H1 (cell line): ENCODE measurements at regions not wholly inside any gene's neighbourhood (a gene's known extent, or its start where the extent isn't known, plus 50 kb on each side); places are given as distances from the start of the nearest gene placed in this dataset.

Source experiments
- CTCF ChIA-PET: fragments of 300-600 bp; sonication (Branson Sonifier 250); formaldehyde crosslinking; loops from one replicate; lab custom pipeline; 2021; ENCODE audit not compliant: partially characterized antibody; lab: Charles Lee
- POLR2A ChIA-PET: fragments of 300-600 bp; sonication (Branson Sonifier 250); formaldehyde crosslinking; loops from one replicate; lab custom pipeline; 2021; ENCODE audit warnings: inconsistent platforms; ENCODE audit not compliant: partially characterized antibody; lab: Charles Lee
- DNase-seq, 2 experiments: peaks; one replicate each; pipeline versions ENCODE4 v3.0.0 to v3.0.0-alpha.2; 2010 to 2022; ENCODE audit warnings: low spot score in 2 of 2, low read depth in 1 of 2, mixed read lengths in 1 of 2
- FAIRE-seq: peaks from 2 replicates; lab custom pipeline; 2011; peaks lifted over from hg19 to GRCh38; lab: Jason Lieb, UNC
- H2AFZ ChIP-seq: 2 replicates; pipeline ENCODE4 v1.8.1; 2012; ENCODE audit warnings: low read length, inconsistent platforms
- H2AK5ac ChIP-seq: 2 replicates; pipeline ENCODE4 v1.6.1; 2013; ENCODE audit warnings: low read depth, low read length
- H2BK120ac ChIP-seq: replicated peaks from 2 replicates; pipeline ENCODE3; 2013; ENCODE audit warnings: low read depth, low read length, inconsistent platforms
- H2BK12ac ChIP-seq: 2 replicates; pipeline ENCODE4 v1.6.1; 2013; ENCODE audit warnings: low read depth, low read length
- H2BK15ac ChIP-seq: 2 replicates; pipeline ENCODE4 v1.6.1; 2013; ENCODE audit warnings: low read length
- H2BK20ac ChIP-seq: 2 replicates; pipeline ENCODE4 v1.6.1; 2013; ENCODE audit warnings: low read length
- H2BK5ac ChIP-seq: 2 replicates; pipeline ENCODE4 v1.6.1; 2013; ENCODE audit warnings: low read depth, low read length
- H3K14ac ChIP-seq: 2 replicates; pipeline ENCODE4 v1.6.1; 2013; ENCODE audit warnings: inconsistent platforms; ENCODE audit not compliant: insufficient read length
- H3K18ac ChIP-seq: 2 replicates; pipeline ENCODE4 v1.6.1; 2013; ENCODE audit warnings: low read length; ENCODE audit errors: extremely low read depth
- H3K23ac ChIP-seq: 2 replicates; pipeline ENCODE4 v1.6.1; 2013; ENCODE audit warnings: inconsistent platforms; ENCODE audit not compliant: insufficient read length
- H3K23me2 ChIP-seq: 2 replicates; pipeline ENCODE4 v1.6.1; 2013; ENCODE audit warnings: low read depth, low read length
- H3K27ac ChIP-seq: 2 replicates; pipeline ENCODE4 v1.6.1; 2011; ENCODE audit warnings: low read depth, low read length, inconsistent platforms
- H3K27me3 ChIP-seq, 4 experiments: replicated peaks in 1 of 4; 1 replicate in 1 of 4; 2 replicates in 3 of 4; pipeline versions ENCODE4 v1.6.1 to v1.8.1; 2011 to 2013; ENCODE audit warnings: low read length in 3 of 4, mild to moderate bottlenecking in 3 of 4, inconsistent platforms in 2 of 4, mixed read lengths in 2 of 4, moderate library complexity in 1 of 4; ENCODE audit not compliant: control insufficient read depth in 3 of 4, insufficient read depth in 3 of 4; ENCODE audit errors: extremely low read depth in 1 of 4
- H3K36me3 ChIP-seq, 4 experiments: 2 replicates each; pipeline versions ENCODE4 v1.6.1 to v1.8.1; 2011 to 2013; ENCODE audit warnings: mild to moderate bottlenecking in 4 of 4, low read length in 3 of 4, moderate library complexity in 2 of 4, control low read depth in 1 of 4, inconsistent platforms in 1 of 4; ENCODE audit not compliant: insufficient read depth in 4 of 4, control insufficient read depth in 2 of 4
- H3K4ac ChIP-seq: replicated peaks from 2 replicates; pipeline ENCODE3; 2013; ENCODE audit warnings: low read length, low read depth, mixed read lengths, inconsistent platforms; ENCODE audit not compliant: insufficient read length
- H3K4me1 ChIP-seq, 4 experiments: replicated peaks in 1 of 4; 1 replicate in 1 of 4; 2 replicates in 3 of 4; pipeline versions ENCODE4 v1.6.1 to v1.8.1; 2011 to 2013; ENCODE audit warnings: low read length in 3 of 4, inconsistent platforms in 2 of 4, mixed read lengths in 1 of 4; ENCODE audit not compliant: insufficient read depth in 4 of 4, control insufficient read depth in 3 of 4
- H3K4me2 ChIP-seq, 2 experiments: 2 replicates each; pipeline versions ENCODE4 v1.6.1 to v1.8.1; 2011 to 2013; ENCODE audit warnings: low read depth in 2 of 2, low read length in 2 of 2, control low read depth in 1 of 2, inconsistent platforms in 1 of 2, mild to moderate bottlenecking in 1 of 2; ENCODE audit not compliant: insufficient read depth in 1 of 2
- H3K4me3 ChIP-seq, 4 experiments: fragments of 200-600, 300-600 bp in 1 of 4; sonication (generic), shearing (Covaris generic), sonication (Bioruptor Twin) in 1 of 4; 2 replicates each; pipeline versions ENCODE4 v1.5.1 to v1.8.1; 2011 to 2016; ENCODE audit warnings: low read length in 4 of 4, low read depth in 3 of 4, control low read depth in 2 of 4, inconsistent platforms in 2 of 4, mild to moderate bottlenecking in 2 of 4, mixed read lengths in 1 of 4, moderate library complexity in 1 of 4; ENCODE audit not compliant: insufficient read depth in 2 of 4; ENCODE audit errors: extremely low read depth in 1 of 4
- H3K56ac ChIP-seq: replicated peaks from 2 replicates; pipeline ENCODE3; 2013; ENCODE audit warnings: low read depth, mild to moderate bottlenecking, mixed read lengths, low read length, inconsistent platforms; ENCODE audit not compliant: insufficient read length
- H3K79me1 ChIP-seq: 2 replicates; pipeline ENCODE4 v1.6.1; 2013; ENCODE audit warnings: low read depth, low read length, control low read depth
- H3K79me2 ChIP-seq, 2 experiments: 2 replicates each; pipeline versions ENCODE4 v1.6.1 to v1.8.1; 2012 to 2013; ENCODE audit warnings: low read length in 2 of 2, mild to moderate bottlenecking in 2 of 2, inconsistent platforms in 1 of 2; ENCODE audit not compliant: insufficient read depth in 2 of 2, control insufficient read depth in 1 of 2
- H3K9ac ChIP-seq, 4 experiments: replicated peaks in 1 of 4; 1 replicate in 1 of 4; 2 replicates in 3 of 4; pipeline versions ENCODE4 v1.6.1 to v1.8.1; 2011 to 2013; ENCODE audit warnings: low read depth in 3 of 4, low read length in 3 of 4, control low read depth in 2 of 4, mild to moderate bottlenecking in 2 of 4, moderate library complexity in 2 of 4, inconsistent platforms in 1 of 4; ENCODE audit errors: extremely low read depth in 1 of 4
- H3K9me3 ChIP-seq, 2 experiments: 2 replicates each; pipeline versions ENCODE4 v1.6.1 to v1.8.1; 2012 to 2013; ENCODE audit warnings: mild to moderate bottlenecking in 2 of 2, moderate library complexity in 2 of 2, control low read depth in 1 of 2, inconsistent platforms in 1 of 2, low read depth in 1 of 2, low read length in 1 of 2, mixed read lengths in 1 of 2; ENCODE audit not compliant: insufficient read depth in 2 of 2
- H4K20me1 ChIP-seq, 2 experiments: replicated peaks in 1 of 2; 2 replicates each; pipeline versions ENCODE3 to v1.8.1; 2011 to 2013; ENCODE audit warnings: inconsistent platforms in 2 of 2, low read length in 2 of 2, mild to moderate bottlenecking in 1 of 2; ENCODE audit not compliant: insufficient read depth in 2 of 2, control insufficient read depth in 1 of 2
- H4K5ac ChIP-seq: 2 replicates; pipeline ENCODE4 v1.6.1; 2013; ENCODE audit warnings: low read length, low read depth, mixed read lengths, inconsistent platforms; ENCODE audit not compliant: insufficient read length
- H4K8ac ChIP-seq: 2 replicates; pipeline ENCODE4 v1.8.0; 2013; ENCODE audit warnings: mild to moderate bottlenecking, moderate library complexity, low read length, inconsistent platforms; ENCODE audit not compliant: insufficient read depth; ENCODE audit errors: extremely low read depth
- H4K91ac ChIP-seq: replicated peaks from 2 replicates; pipeline ENCODE3; 2013; ENCODE audit warnings: low read length, mixed read lengths, inconsistent platforms; ENCODE audit not compliant: insufficient read length
- BACH1 ChIP-seq: IDR thresholded peaks from 2 replicates; pipeline ENCODE4 v1.6.1; 2012; ENCODE audit warnings: low read length, improper control_type of control experiment
- CEBPB ChIP-seq: IDR thresholded peaks from 2 replicates; pipeline ENCODE4 v1.6.1; 2012; ENCODE audit warnings: low read depth, low read length
- CREB1 ChIP-seq: IDR thresholded peaks from 2 replicates; pipeline ENCODE4 v1.6.1; 2012; ENCODE audit warnings: inconsistent platforms
- GABPA ChIP-seq: IDR thresholded peaks from 2 replicates; pipeline ENCODE4 v1.6.1; 2011; ENCODE audit warnings: mild to moderate bottlenecking, low read length, moderate library complexity, borderline replicate concordance; ENCODE audit not compliant: insufficient read depth
- JUND ChIP-seq: IDR thresholded peaks from 2 replicates; pipeline ENCODE4 v1.6.1; 2011; ENCODE audit warnings: mild to moderate bottlenecking, improper control_type of control experiment, low read length
- POLR2A ChIP-seq, 2 experiments: IDR thresholded peaks; 1 replicate in 1 of 2; 2 replicates in 1 of 2; pipeline ENCODE4 v1.6.1; 2011; ENCODE audit warnings: low read depth in 2 of 2, low read length in 2 of 2, mild to moderate bottlenecking in 2 of 2; ENCODE audit errors: control extremely low read depth in 1 of 2
- WGBS, 2 experiments: shearing (Covaris generic) in 1 of 2; methylation state at CpG; one replicate each; pipeline versions ENCODE4 v1.1.6 to v1.1.7; 2013 to 2015; ENCODE audit warnings: low lambda C conversion rate in 2 of 2, mixed read lengths in 2 of 2, inconsistent platforms in 1 of 2, low coverage in 1 of 2, missing lambda C conversion rate in 1 of 2; ENCODE audit not compliant: insufficient replicate concordance in 2 of 2, insufficient coverage in 1 of 2, insufficient read length in 1 of 2; ENCODE audit errors: extremely low coverage in 1 of 2, missing lambda C conversion rate in 1 of 2; 5-methylcytosine and 5-hydroxymethylcytosine counted together
- TF ChIP-seq, protein P1 (sequence below): IDR thresholded peaks from 2 replicates; pipeline ENCODE4 v1.6.1; 2012; ENCODE audit warnings: inconsistent platforms

- Histone ChIP-seq H3K79me2 (no peaks in the 10 kb centered on the region), H2AK5ac (no peak overlapping the region), H3K4me2 (no peak overlapping the region), H4K20me1 (no peaks in the 10 kb centered on the region), H4K8ac (no peak overlapping the region), H2AFZ (no peak overlapping the region), H3K14ac (no peak overlapping the region), H2BK20ac (no peak overlapping the region), H2BK120ac (no peak overlapping the region), H4K5ac (no peak overlapping the region), H3K4ac (no peak overlapping the region), H3K9me3 (no peaks in the 10 kb centered on the region), H3K23ac (no peak overlapping the region), H3K4me3 (no peak overlapping the region), H3K27ac (no peak overlapping the region), H3K79me1 (no peaks in the 10 kb centered on the region), H3K36me3 (no peaks in the 10 kb centered on the region), H4K91ac (no peak overlapping the region), H3K27me3 (no peaks in the 10 kb centered on the region), H2BK12ac (no peak overlapping the region), H3K18ac (no peak overlapping the region), H3K23me2 (no peaks in the 10 kb centered on the region), H3K9ac (no peak overlapping the region), H3K56ac (no peak overlapping the region), H2BK5ac (no peak overlapping the region), H2BK15ac (no peak overlapping the region), H3K4me1 (no peaks in the 10 kb centered on the region)
- TF ChIP-seq JUND = no peak
- no peak for TF ChIP-seq POLR2A (IDR thresholded peaks at IDR 0.05; ENCODE audit: control extremely low read depth in 1 of 2, low read depth in 2 of 2, low read length in 2 of 2)
- TF ChIP-seq GABPA = no peak
- no peak for TF ChIP-seq BACH1
- TF ChIP-seq, protein P1, sequence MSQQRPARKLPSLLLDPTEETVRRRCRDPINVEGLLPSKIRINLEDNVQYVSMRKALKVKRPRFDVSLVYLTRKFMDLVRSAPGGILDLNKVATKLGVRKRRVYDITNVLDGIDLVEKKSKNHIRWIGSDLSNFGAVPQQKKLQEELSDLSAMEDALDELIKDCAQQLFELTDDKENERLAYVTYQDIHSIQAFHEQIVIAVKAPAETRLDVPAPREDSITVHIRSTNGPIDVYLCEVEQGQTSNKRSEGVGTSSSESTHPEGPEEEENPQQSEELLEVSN = no peak
- no peak for TF ChIP-seq CREB1
- no peak for TF ChIP-seq CEBPB
- ChIA-PET POLR2A (no interaction called here), CTCF (no interaction called here)
- 55% methylated on average over 2 of the region's 2 CpGs; no CpG with 5 or more reads in 1 of the 2 experiments for WGBS, 2 experiments
- FAIRE-seq = no peak
- no peak for DNase-seq
Measured at GRCh38 chr2:198973785-198974184, 484.0 kb downstream of the SATB2 start.
